H1 (cell line): ENCODE measurements at regions not wholly inside any gene's neighbourhood (a gene's known extent, or its start where the extent isn't known, plus 50 kb on each side); places are given as distances from the start of the nearest gene placed in this dataset.

Source experiments
- ATF3 ChIP-seq: IDR thresholded peaks from 2 replicates; pipeline ENCODE4 v1.6.1; 2011; ENCODE audit warnings: low read depth, mild to moderate bottlenecking, low read length; ENCODE audit not compliant: insufficient read depth
- CBX5 ChIP-seq: fragments of 300-800, 300-1000 bp; sonication (generic); IDR thresholded peaks from 2 replicates; pipeline ENCODE4 v1.7.1; 2016; ENCODE audit warnings: antibody characterized with exemption, low read length, low read depth
- CEBPB ChIP-seq: IDR thresholded peaks from 2 replicates; pipeline ENCODE4 v1.6.1; 2012; ENCODE audit warnings: low read depth, low read length
- EZH2 ChIP-seq: fragments of 200-600 bp; sonication (generic); IDR thresholded peaks from 2 replicates; pipeline ENCODE4 v1.7.1; 2012; ENCODE audit warnings: low read depth, mild to moderate bottlenecking, moderate library complexity, low read length, inconsistent platforms; ENCODE audit not compliant: severe bottlenecking
- POLR2A ChIP-seq, 2 experiments: IDR thresholded peaks; 1 replicate in 1 of 2; 2 replicates in 1 of 2; pipeline ENCODE4 v1.6.1; 2011; ENCODE audit warnings: low read depth in 2 of 2, low read length in 2 of 2, mild to moderate bottlenecking in 2 of 2; ENCODE audit errors: control extremely low read depth in 1 of 2
- RFX5 ChIP-seq: IDR thresholded peaks from 2 replicates; pipeline ENCODE4 v1.6.1; 2011; ENCODE audit warnings: low read depth, low read length, improper control_type of control experiment, borderline replicate concordance
- TCF12 ChIP-seq: IDR thresholded peaks from 2 replicates; pipeline ENCODE4 v1.6.1; 2011; ENCODE audit warnings: low read depth, mild to moderate bottlenecking, low read length
- TF ChIP-seq, protein P1 (sequence below), 3 experiments: IDR thresholded peaks; 1 replicate in 2 of 3; 2 replicates in 1 of 3; pipeline versions ENCODE4 v1.5.1 to v1.6.1; 2011; ENCODE audit warnings: low read length in 3 of 3, mild to moderate bottlenecking in 3 of 3, inconsistent platforms in 2 of 3, low read depth in 1 of 3, moderate library complexity in 1 of 3; ENCODE audit not compliant: insufficient read depth in 1 of 3; ENCODE audit errors: control extremely low read depth in 1 of 3

GRCh38 chr10:4635883-4636282, 190.1 kb upstream of the AKR1E2 start:
- TF ChIP-seq TCF12 (no peak), RFX5 (no peak), CBX5 (no peak), CEBPB (no peak), EZH2 (no peak), ATF3 (no peak), POLR2A (IDR thresholded peaks at IDR 0.05; ENCODE audit: control extremely low read depth in 1 of 2, low read depth in 2 of 2, low read length in 2 of 2) (no peak)
- TF ChIP-seq, protein P1, sequence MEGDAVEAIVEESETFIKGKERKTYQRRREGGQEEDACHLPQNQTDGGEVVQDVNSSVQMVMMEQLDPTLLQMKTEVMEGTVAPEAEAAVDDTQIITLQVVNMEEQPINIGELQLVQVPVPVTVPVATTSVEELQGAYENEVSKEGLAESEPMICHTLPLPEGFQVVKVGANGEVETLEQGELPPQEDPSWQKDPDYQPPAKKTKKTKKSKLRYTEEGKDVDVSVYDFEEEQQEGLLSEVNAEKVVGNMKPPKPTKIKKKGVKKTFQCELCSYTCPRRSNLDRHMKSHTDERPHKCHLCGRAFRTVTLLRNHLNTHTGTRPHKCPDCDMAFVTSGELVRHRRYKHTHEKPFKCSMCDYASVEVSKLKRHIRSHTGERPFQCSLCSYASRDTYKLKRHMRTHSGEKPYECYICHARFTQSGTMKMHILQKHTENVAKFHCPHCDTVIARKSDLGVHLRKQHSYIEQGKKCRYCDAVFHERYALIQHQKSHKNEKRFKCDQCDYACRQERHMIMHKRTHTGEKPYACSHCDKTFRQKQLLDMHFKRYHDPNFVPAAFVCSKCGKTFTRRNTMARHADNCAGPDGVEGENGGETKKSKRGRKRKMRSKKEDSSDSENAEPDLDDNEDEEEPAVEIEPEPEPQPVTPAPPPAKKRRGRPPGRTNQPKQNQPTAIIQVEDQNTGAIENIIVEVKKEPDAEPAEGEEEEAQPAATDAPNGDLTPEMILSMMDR (IDR thresholded peaks at IDR 0.05; ENCODE audit: control extremely low read depth in 1 of 3, insufficient read depth in 1 of 3, low read depth in 1 of 3, low read length in 3 of 3): no peak
